ENCODE measurements at regions not wholly inside any gene's neighbourhood (a gene's known extent, or its start where the extent isn't known, plus 50 kb on each side); places are given as distances from the start of the nearest gene placed in this dataset.

GRCh38 chr3:168862466-168862865, 766.7 kb upstream of the GOLIM4 start:
- no peaks in the 10 kb centered on the region for H4K20me1 ChIP-seq (ENCODE audit: insufficient read depth, low read length)
- no peak for DNase-seq
- no peaks in the 10 kb centered on the region for H3K9me3 ChIP-seq (ENCODE audit: insufficient read depth, low read length, severe bottlenecking)
- H3K79me2 ChIP-seq (ENCODE audit: insufficient read depth, low read length) = no peaks in the 10 kb centered on the region
- no peaks in the 10 kb centered on the region for H3K36me3 ChIP-seq (ENCODE audit: insufficient read depth, low read length)
- no peak overlapping the region for H3K4me2 ChIP-seq (ENCODE audit: insufficient read depth, low read length)
- H3K4me3 ChIP-seq (ENCODE audit: low read depth in 1 of 2, low read length in 2 of 2) = no peak overlapping the region
- ATAC-seq (ENCODE audit: insufficient read depth, low read depth) = no peak
- no peak overlapping the region for H2AFZ ChIP-seq (ENCODE audit: low read depth, low read length)
- no peaks in the 10 kb centered on the region for H3K27me3 ChIP-seq (ENCODE audit: insufficient read depth, low read length, poor library complexity)
- no peaks in the 10 kb centered on the region for H3K4me1 ChIP-seq (ENCODE audit: insufficient read depth, low read length)
- TF ChIP-seq CTCF (IDR thresholded peaks at IDR 0.05; ENCODE audit: borderline replicate concordance, extremely low read depth, low read length, poor library complexity, severe bottlenecking) = no peak
- no peak for TF ChIP-seq EZH2 (IDR thresholded peaks at IDR 0.05; ENCODE audit: borderline replicate concordance, low read depth, low read length, severe bottlenecking)
- H3K27ac ChIP-seq (ENCODE audit: low read length) = no peak overlapping the region
- H3K9ac ChIP-seq (ENCODE audit: low read depth, low read length) = no peak overlapping the region

- no peak overlapping the region for H3K9ac ChIP-seq (ENCODE audit: low read depth, low read length)
- no peak overlapping the region for H3K27ac ChIP-seq (ENCODE audit: low read length)
- H3K27me3 ChIP-seq (ENCODE audit: insufficient read depth, low read length, poor library complexity) = no peaks in the 10 kb centered on the region
- H3K36me3 ChIP-seq (ENCODE audit: insufficient read depth, low read length) = no peaks in the 10 kb centered on the region
- no peak for TF ChIP-seq EZH2 (IDR thresholded peaks at IDR 0.05; ENCODE audit: borderline replicate concordance, low read depth, low read length, severe bottlenecking)
- H2AFZ ChIP-seq (ENCODE audit: low read depth, low read length) = no peak overlapping the region
- no peaks in the 10 kb centered on the region for H3K9me3 ChIP-seq (ENCODE audit: insufficient read depth, low read length, severe bottlenecking)
- ATAC-seq (ENCODE audit: insufficient read depth, low read depth) (no peak), DNase-seq (no peak)
- no peak overlapping the region for H3K4me3 ChIP-seq (ENCODE audit: low read depth in 1 of 2, low read length in 2 of 2)
- H3K4me1 ChIP-seq (ENCODE audit: insufficient read depth, low read length) = no peaks in the 10 kb centered on the region
- H3K4me2 ChIP-seq (ENCODE audit: insufficient read depth, low read length) = no peak overlapping the region
- H4K20me1 ChIP-seq (ENCODE audit: insufficient read depth, low read length) = no peaks in the 10 kb centered on the region
- H3K79me2 ChIP-seq (ENCODE audit: insufficient read depth, low read length) = no peaks in the 10 kb centered on the region
These were observed 764.9 kb upstream of the GOLIM4 start for GRCh38 chr3:168860592-168860991.

GRCh38 chr3:168860028-168860427, 764.3 kb upstream of the GOLIM4 start:
- no peak overlapping the region for H3K9ac ChIP-seq (ENCODE audit: low read depth, low read length)
- no peaks in the 10 kb centered on the region for H4K20me1 ChIP-seq (ENCODE audit: insufficient read depth, low read length)
- H3K36me3 ChIP-seq (ENCODE audit: insufficient read depth, low read length) = no peaks in the 10 kb centered on the region
- DNase-seq = no peak
- no peak overlapping the region for H3K4me3 ChIP-seq (ENCODE audit: low read depth in 1 of 2, low read length in 2 of 2)
- no peaks in the 10 kb centered on the region for H3K4me1 ChIP-seq (ENCODE audit: insufficient read depth, low read length)
- no peak for ATAC-seq (ENCODE audit: insufficient read depth, low read depth)
- no peak overlapping the region for H3K4me2 ChIP-seq (ENCODE audit: insufficient read depth, low read length)
- no peak overlapping the region for H3K27ac ChIP-seq (ENCODE audit: low read length)
- H3K27me3 ChIP-seq (ENCODE audit: insufficient read depth, low read length, poor library complexity) = no peaks in the 10 kb centered on the region
- H3K79me2 ChIP-seq (ENCODE audit: insufficient read depth, low read length) = no peaks in the 10 kb centered on the region
- no peaks in the 10 kb centered on the region for H3K9me3 ChIP-seq (ENCODE audit: insufficient read depth, low read length, severe bottlenecking)
- H2AFZ ChIP-seq (ENCODE audit: low read depth, low read length) = no peak overlapping the region
- TF ChIP-seq CTCF (IDR thresholded peaks at IDR 0.05; ENCODE audit: borderline replicate concordance, extremely low read depth, low read length, poor library complexity, severe bottlenecking) = no peak
- TF ChIP-seq EZH2 (IDR thresholded peaks at IDR 0.05; ENCODE audit: borderline replicate concordance, low read depth, low read length, severe bottlenecking) = no peak

GRCh38 chr3:168859574-168859973, 763.9 kb upstream of the GOLIM4 start:
- TF ChIP-seq EZH2 (IDR thresholded peaks at IDR 0.05; ENCODE audit: borderline replicate concordance, low read depth, low read length, severe bottlenecking) = no peak
- TF ChIP-seq CTCF (IDR thresholded peaks at IDR 0.05; ENCODE audit: borderline replicate concordance, extremely low read depth, low read length, poor library complexity, severe bottlenecking) = no peak
- Histone ChIP-seq H3K9ac (ENCODE audit: low read depth, low read length) (no peak overlapping the region), H2AFZ (ENCODE audit: low read depth, low read length) (no peak overlapping the region), H3K4me2 (ENCODE audit: insufficient read depth, low read length) (no peak overlapping the region), H3K4me1 (ENCODE audit: insufficient read depth, low read length) (no peaks in the 10 kb centered on the region), H3K4me3 (ENCODE audit: low read depth in 1 of 2, low read length in 2 of 2) (no peak overlapping the region), H3K79me2 (ENCODE audit: insufficient read depth, low read length) (no peaks in the 10 kb centered on the region), H3K27me3 (ENCODE audit: insufficient read depth, low read length, poor library complexity) (no peaks in the 10 kb centered on the region), H3K36me3 (ENCODE audit: insufficient read depth, low read length) (no peaks in the 10 kb centered on the region), H3K27ac (ENCODE audit: low read length) (no peak overlapping the region), H4K20me1 (ENCODE audit: insufficient read depth, low read length) (no peaks in the 10 kb centered on the region), H3K9me3 (ENCODE audit: insufficient read depth, low read length, severe bottlenecking) (no peaks in the 10 kb centered on the region)
- ATAC-seq (ENCODE audit: insufficient read depth, low read depth) (no peak), DNase-seq (no peak)
